M059J (cell line): ENCODE measurements at regions not wholly inside any gene's neighbourhood (a gene's known extent, or its start where the extent isn't known, plus 50 kb on each side); places are given as distances from the start of the nearest gene placed in this dataset.

Experiments
- DNase-seq: peaks from one replicate; pipeline ENCODE4 v3.0.0-alpha.2; 2012; ENCODE audit warnings: low read depth

DNA sequence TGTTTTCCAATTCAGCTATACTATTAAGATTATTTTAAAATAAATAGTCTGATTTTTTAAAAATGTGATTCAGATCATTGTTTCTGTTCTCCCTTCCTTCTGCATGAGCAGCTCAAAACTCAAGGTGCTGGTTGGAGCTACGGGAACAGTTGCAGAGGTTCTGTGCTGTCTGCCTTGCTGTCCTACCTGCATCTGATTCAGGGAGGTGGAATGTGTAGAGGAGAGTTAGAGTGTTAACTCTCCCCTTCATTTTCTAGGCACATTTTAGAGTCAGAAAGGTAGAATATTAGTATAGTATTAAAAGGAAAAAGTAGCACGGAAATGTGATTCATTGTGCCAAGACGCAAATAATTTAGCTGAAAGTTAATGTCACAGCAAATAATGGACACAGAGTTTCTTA is 188.1 kb upstream of the SLC35B3 start:
- DNase-seq = no peak

DNA sequence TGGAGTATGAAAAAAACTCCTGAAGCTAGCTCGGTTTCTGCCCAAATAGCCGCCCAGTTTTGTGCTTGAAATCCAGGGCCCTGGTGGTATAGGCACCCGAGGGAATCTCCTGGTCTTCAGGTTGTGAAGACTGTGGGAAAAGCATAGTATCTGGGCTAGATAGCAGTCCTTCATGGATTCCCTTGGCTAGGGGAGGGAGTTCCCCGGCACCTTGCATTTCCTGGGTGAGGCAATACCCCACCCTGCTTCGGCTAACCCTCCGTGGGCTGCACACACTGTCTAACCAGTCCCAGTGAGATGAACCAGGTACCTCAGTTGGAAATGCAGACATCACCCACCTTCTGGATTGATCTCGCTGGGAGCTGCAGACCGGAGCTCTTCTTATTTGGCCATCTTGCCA is 184.5 kb upstream of the SLC35B3 start:
- no peak for DNase-seq

DNA sequence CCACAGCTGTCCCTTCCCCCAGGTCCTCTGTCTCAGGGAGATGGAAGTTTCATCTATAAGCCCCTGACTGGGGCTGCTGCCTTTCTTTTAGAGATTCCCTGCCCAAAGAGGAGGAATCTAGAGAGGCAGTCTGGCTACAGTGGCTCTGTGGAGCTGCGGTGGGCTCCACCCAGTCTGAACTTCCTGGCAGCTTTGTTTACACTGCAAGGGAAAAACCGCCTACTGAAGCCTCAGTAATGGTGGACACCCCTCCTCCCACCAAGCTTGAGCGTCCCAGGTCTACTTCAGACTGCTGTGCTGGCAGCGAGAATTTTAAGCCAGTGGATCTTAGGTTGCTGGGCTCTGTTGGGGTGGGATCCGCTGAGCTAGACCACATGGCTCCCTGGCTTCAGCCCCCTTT is 184.1 kb upstream of the SLC35B3 start:
- peak; percentile 25 for DNase-seq

DNA sequence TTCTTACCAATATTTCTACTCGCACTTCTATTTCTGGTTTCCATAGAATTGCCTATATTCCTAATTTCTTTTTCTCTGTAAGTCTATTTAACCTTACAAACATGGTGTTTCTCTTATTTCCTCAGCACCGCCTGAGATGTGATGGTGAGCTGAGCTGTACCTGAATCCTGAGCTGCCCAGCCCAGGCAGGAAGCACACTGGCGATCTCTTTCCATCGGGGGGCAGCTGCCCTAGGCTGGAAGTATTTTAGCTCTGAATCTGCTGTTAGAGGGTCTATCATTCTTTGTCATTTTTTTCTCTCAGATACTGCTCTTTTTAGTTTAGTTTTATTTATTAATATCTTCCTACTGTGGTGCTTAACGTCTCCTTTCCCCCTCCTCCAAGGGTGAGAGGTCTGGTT is 173.4 kb upstream of the SLC35B3 start:
- DNase-seq = no peak

DNA sequence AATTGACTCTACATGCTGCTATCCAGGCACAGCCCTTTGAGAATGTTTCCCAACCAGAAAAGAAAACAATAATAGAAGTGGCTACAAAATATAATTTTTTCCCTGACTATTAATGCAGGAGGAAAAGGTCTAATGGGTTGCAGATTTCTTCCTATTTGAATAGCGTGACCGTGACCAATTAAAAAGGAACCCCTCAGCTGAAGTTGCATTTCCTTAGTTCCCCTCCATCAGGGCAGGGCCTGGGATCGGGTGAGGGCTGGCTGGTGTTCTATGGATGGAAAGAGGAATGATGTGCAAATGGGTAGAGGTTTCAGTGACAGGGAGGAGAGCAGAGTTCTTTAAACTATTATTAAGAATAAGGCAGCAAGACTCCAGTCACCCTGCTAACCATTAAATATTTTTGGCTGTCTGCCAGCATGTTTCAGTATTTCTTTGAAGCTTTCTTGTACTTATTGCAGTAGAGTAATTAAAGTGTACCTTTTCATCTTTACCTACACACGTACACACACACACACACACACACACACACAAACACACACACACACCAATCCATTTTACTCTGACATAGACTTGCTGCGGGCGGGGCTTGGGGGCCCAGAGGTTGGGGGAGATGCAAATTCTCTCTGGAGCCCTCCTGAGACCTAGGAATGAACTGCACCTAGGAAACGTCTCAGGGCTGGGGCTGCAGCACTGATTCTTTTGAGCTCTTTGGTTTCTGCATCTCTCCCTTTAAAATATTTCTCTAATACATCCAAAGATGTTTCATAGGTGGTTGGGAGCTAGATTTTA is 154.8 kb upstream of the SLC35B3 start:
- peak; percentile 17 for DNase-seq

DNA sequence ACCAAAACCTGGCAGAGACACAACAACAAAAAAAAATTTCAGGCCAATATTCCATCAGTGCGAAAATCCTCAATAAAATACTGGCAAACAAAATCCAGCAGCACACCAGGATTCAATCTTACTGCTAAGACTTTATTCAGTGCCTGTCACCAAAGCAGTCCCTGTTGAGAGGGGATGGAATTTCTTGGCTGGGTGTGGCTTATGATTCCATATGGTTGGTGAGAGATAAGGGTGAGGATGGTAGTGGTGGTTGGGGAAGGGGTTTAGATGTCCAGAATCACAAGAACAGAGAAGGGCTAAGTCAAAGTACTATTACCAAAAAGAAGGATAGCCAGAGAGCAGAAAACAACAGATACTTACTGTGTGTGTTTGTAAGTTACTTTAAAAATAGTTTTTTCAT is 152.8 kb upstream of the SLC35B3 start:
- no peak for DNase-seq

DNA sequence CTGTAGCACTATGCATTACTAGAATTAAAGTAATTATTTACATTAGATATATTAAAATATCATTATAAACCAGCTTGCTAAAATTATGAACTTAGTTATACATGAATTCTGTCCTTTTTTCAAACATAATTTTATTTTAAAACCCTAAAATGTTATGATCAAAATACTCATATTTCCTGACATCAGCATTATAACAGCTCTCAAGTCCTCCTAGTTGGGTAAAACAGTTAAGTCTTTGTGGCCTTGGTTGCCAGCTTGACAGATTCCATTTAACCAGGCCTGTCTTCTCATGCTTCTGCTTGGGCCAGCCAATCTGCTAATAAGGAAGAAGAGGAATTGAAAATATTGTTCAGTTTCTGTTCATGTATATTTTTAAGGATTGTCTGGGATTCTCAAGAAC is 147.9 kb upstream of the SLC35B3 start:
- no peak for DNase-seq

DNA sequence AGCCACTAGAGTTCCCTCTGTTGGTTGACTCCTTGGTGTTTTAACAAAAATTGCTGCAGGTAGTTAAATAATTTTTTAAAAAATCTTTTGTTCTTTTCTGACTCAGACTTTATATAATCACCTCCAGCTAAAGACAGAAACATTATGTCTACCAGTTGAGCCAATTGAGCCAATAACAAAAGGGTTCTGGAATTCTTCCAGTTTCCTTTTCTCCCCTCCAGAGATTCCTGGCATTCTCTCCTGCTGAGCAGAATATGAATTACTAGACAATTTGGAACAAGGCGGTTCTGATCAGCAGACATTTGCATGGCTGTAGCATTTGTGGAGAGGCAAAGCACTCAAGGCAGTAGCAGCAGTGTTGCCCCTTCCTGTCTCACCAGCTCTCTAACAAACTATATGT is 144.0 kb upstream of the SLC35B3 start:
- peak; percentile 56 for DNase-seq

DNA sequence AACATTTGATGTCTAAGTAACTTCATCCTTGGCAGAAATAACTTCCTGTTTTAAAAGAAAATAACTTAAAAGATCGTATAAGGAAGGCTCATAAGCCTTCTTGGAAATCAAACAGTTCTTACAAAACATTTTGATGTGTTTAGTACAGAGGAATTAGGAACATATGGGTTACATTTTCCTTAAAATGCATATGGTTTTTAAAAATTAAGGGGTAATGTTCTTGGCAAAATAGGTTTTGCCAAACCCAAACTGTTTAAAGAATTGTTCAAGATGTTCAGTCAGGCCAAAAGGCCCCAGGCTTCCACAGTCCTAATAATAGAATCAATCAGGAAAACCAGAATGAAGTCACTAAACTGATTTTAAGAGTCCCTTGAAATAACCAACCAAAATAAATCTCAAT is 142.7 kb upstream of the SLC35B3 start:
- no peak for DNase-seq

DNA sequence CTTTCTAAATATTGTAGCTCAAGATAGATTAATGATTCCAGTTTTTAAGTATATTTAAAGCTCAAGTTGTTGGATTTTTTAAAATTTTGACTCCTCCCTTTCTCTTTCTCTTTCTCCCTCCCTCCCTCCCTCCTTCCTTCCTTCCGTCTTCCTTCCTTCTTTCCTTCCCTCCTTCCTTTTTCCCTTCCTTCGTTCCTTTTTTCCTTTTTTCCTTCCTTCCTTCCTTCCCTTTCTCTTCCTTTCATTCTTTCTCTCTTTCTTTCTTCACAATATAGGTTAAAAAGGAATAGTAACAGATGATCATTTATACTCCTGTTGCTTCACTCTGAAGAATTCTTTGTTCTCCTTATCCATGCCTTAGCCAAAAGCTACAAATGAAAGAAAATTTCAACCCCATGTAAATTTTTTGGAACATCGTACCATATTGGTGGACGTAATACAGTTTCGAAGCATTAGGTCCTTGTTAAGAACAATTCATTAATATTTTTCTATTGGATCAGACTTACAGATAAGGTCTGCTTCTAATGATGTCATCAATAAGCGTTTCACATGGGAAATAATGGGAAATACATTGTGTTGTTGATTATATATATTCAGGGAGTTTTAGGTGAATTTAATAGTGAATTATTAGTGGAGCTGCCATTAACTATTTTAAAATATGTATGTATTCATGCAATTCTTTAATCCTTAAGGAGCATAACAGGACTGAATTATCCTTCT is 139.6 kb upstream of the SLC35B3 start:
- DNase-seq = no peak

DNA sequence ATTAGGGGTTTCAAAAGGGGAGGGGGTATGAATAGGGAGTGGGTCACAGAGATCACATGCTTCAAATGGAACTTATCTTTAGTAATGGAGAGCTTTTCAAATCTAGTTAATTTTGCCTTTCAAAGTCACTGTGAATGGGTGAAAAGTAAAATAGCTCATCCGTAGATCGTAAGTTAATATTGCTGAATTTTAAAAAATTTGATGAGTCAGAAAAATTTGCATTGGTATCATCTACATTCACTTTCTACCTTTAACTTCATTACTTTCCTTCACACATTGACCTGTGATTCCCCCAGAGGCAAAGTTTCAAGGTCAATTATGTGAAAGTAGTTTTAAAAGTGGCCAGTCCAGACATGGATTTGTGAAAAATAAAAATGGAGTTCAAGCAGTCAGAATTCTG is 139.0 kb upstream of the SLC35B3 start:
- no peak for DNase-seq

DNA sequence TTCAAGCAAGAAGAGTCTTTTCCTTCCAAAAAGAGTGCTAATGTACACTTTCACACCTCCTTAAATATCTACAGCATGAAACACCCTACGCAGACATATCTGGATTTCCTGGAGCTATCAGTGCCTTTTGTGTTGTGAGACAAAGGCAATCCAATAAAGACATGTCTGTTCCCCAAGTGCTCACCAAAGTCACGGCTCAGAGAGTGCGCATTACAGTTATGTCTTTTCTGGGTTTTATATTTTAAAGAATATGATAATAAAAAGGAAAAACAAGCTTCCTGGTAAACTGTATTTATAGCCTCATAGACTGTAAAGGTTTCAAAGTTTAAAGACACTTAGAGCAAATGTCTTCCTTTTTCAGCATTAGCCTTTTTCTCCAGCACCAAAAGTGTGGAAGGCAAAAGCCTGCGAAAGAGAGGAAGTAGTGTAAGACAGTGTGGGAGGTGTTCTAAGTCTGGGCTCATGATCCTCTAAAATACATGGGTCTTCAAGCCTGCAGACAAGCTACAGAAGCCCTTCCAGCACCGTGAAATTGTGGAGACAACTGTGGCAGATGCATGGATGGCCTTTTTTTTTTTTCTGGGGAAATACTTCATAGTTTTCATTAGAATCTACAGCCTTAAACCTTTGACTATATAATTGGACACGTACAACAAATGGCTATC is 135.0 kb upstream of the SLC35B3 start:
- no peak for DNase-seq

DNA sequence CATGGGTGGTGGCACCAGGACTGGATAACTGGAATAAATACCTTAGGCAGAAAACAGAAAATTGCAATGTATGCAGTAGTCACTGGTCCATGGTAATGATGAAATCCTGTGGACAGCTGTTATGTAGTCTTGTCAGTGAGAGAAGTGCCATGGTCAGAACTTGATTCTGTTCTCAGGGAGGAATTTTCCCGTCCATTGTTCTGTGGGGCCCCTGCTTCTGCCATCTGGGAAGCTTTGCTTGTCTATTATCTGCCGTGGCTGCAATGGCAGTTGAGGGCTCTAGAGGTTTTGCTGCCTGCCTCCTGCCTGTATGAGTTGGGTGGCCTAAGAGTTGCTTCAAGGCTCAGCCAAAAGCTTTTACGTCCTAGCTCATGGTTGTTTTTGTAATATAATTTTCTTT is 126.8 kb upstream of the SLC35B3 start:
- no peak for DNase-seq

DNA sequence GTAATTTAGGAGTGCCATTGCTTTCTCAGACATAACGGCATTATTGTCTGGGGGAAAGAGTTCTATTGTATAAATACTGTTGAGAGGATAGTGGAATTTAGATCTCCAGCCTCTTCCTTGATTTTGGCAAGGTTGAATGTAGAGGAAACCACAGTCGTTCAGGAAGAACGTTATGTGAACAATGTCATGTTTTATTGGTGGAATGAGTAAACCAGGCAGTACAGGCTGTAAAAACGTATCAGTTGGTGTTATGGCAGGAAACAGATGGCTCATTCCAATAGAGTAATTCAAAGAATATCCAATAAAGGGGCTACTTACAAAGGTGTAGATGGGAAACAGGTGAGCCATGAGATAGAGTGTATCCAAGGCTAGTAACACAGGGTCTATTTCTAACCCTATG is 123.6 kb upstream of the SLC35B3 start:
- DNase-seq = peak; percentile 5

DNA sequence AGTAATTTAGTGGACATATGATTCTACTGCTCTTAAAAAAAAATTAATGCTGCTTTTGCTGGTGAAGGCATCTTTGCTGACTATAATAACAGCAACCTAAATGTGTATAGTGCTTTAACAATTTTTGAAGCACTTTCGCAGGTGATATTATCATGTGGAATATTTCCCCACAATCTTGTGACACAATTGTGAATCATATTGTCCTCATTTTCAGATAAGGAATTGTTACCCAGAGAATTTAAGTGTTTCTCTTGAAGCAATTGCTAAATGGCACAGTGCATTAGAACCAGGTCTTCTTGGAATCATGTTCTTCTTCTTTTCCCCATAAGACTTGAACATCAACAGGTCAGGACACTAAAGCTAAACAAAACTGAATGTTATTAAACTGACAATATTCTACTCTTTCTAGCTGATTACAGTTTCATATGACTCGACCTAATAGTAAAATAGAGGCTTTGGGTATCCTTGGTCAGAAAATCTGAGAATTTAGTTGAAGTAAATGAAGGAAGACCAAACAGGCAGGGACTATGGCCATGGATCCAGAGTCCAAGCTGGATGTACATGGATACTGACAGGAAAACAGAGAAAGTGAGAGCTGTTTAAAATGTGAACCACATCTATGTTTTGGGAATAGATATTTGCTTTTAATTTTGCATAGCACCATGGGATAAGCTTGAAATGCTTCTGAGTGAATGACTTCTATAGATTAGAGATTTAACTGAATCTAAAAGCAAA is 121.8 kb upstream of the SLC35B3 start:
- DNase-seq = no peak

DNA sequence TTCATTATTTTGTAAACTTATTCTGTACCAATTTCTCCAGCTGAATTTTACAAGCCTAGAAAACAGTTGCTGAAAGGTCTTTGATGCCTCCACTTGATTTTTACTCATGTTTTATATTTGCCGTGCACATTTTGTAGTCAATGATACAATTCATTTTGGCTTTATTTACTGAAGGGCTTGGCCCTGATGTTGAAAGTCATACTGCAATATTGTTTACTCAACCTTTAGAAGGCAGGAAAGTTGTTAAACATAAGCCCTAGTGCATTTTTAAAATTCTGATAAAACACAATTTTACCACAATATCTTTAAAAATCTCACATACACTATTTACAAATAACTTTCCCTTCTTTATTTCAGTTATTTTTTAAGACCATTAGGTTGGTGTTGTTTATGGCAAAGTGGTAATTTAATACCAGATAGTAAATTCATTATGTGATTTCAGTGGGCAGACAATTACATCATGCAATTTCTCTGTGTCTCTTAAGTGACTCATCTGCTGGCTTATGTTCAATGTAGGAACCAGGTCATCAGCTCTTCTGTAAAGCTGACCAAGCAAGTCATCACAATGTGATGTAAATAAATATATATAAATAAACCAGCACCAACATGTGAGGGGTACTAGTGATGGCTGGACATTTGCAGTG is 121.1 kb upstream of the SLC35B3 start:
- DNase-seq = peak; percentile 78

DNA sequence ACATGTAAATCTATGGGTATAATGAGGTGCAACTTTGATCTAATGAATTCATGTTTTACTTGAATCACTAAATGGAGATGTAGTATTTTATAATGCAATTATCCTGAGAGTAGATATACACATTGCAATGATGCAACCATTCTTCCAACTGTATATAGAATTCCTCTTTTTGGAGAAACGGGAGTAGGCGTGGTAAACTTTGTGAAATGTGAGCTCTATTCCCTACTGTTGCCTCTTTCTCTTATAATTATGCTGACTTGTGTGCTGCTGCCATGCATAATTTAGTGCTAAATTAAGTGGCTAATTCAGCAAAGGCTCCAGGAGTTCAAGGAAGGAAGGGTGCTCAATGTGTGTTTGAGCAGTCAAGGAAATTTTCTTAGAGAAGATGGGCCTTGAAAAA is 116.6 kb upstream of the SLC35B3 start:
- DNase-seq = no peak

DNA sequence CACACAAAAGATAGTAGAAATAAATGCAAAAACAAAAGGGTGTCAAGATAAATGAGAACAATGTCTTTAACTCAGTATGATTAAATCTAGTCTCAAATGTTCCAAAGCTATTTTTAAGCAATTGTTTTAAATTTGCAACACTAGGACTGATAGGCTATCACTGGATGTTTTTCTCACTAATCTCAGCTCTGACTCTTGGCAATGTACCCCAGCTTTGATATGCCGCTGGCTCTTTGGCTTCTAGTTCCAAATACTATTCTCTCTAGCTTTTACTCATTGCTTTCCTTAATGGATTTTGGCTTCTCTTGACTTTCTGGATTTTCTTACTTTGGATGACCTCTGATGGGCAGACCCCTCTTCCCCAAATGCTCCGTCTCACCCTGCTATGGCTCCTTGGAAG is 116.0 kb upstream of the SLC35B3 start:
- no peak for DNase-seq

DNA sequence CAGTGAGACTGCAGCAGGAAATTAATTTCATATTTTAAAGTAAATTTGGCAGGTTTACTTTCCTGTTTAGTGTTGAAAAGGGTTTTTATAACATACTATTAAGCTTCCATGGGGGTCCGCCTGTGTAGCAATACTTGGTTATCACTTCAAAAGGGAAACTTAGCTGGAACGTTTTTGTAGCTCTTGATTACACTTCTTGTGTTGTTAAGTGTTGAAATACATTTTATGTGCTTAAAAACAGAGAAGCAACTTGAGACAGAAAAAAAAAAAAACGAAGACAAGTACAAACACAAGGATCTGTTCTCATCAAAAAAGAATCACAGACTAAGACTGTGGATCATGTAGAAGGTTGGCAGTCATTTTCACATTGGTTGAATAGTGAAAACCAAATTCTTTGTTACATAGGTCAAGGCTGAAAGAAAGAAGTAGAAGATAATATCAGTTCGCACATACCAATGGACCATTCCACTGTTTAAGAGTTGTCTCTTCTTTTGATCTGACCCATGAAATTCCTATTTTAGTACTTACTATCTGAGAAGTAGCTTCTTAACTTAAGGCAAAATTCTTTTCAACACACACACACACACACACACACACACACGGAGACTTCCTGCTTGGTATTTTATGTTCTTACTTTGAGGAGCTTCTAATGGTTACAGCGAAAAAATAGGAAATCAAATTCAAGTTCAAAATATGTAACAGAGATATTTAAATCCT is 113.9 kb upstream of the SLC35B3 start:
- DNase-seq = no peak

DNA sequence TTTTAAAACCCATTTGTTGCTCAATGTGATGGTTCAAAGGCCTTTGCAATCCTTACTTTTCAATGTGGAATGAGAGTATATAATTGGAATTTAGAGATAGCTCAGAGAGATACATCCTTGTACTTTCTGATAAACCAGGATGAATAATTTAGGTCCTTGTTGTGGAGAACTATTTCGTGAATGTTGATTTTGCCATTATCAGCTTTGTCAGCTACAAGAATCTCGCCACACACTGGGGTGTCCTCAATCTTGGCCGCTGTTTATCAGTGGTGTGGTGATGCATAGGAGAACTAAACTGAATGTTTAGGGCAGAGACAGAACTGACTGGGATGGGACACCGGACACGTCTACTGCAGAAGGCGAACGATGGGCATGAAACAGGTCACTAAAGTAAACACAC is 111.2 kb upstream of the SLC35B3 start:
- DNase-seq = no peak

DNA sequence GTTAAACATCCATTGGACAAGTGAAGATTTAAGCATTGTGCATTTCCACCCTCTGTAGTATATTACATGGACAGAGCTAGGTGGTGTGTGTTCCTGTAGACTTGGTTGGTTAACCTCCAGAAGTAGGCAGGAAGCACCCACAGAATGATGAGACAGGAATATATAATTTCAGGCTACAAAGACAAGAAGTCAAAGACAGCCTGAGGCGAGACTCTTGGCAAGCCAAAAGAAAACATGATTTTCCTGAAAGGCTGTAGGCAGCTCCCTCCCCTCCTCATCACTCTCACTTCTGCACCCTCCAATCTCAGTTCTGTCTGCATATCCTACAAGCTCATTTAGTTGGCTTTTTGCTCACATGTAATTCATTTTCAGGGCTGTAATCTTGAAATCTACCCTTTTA is 110.0 kb upstream of the SLC35B3 start:
- peak; percentile 17 for DNase-seq
